HG03097 (cell line): ENCODE measurements at regions not wholly inside any gene's neighbourhood (a gene's known extent, or its start where the extent isn't known, plus 50 kb on each side); places are given as distances from the start of the nearest gene placed in this dataset.
"Not testable (repeated sequence)": the region's sequence is repeated elsewhere in the genome, so short reads cannot be mapped to it uniquely, and the experiment has no call there.

ENCODE experiments used
- ATAC-seq: cut with Tn5 transposase; IDR thresholded peaks from one replicate; pipeline ENCODE4 v1.9.1; 2021; ENCODE audit not compliant: unreplicated experiment, low FRiP score

DNA sequence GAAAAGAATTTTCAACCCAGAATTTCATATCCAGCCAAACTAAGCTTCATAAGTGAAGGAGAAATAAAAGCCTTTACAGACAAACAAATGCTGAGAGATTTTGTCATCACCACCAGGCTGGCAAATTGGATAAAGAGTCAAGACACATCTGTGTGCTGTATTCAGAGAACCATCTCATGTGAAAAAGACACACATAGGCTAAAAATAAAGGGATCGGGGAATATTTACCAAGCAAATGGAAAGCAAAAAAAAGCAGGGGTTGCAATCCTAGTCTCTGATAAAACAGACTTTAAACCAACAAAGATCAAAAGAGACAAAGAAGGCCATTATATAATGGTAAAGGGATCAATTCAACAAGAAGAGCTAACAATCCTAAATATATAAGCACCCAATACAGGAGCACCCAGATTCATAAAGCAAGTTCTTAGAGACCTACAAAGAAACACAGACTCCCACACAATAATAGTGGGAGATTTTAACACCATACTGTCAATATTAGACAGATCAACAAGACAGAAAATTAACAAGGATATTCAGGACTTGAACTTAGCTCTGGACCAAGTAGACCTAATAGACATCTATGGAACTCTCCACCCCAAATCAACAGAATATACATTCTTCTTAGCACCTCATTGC lies 55.9 kb upstream of the ACSM6 start:
- ATAC-seq: not testable (repeated sequence)

- ATAC-seq: no peak
Measured at GRCh38 chr10:95134490-95134889, 59.5 kb upstream of the ACSM6 start.

GRCh38 chr10:95133997-95134396 lies 60.0 kb upstream of the ACSM6 start:
- ATAC-seq: no peak

GRCh38 chr10:95133016-95133752 lies 60.9 kb upstream of the ACSM6 start:
- ATAC-seq: peak; percentile 87

- not testable (repeated sequence) for ATAC-seq
Measured at GRCh38 chr10:95130429-95130828, 61.1 kb upstream of the CYP2C8 start.

DNA sequence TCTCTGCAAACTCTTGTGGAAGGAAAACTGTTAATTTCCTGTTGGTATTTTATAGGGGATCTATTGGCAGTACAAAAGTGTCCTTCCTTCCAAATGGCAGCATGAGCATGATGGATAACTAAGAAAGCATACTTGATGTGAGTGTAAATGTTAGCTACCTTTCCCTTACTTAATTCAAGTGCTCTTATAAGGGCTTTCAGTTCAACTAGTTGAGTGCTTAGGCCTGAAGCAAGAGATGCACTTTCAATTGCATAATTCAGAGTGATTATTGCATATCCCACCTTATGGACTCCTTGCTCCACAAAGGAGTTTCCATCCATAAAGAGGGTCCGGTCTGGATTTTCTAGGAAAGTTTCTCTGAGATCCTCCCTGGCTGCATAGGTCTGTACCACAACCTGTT lies 56.3 kb upstream of the CYP2C8 start:
- ATAC-seq: no peak

- ATAC-seq: no peak
Measured at GRCh38 chr10:95122736-95123135, 53.4 kb upstream of the CYP2C8 start.

DNA sequence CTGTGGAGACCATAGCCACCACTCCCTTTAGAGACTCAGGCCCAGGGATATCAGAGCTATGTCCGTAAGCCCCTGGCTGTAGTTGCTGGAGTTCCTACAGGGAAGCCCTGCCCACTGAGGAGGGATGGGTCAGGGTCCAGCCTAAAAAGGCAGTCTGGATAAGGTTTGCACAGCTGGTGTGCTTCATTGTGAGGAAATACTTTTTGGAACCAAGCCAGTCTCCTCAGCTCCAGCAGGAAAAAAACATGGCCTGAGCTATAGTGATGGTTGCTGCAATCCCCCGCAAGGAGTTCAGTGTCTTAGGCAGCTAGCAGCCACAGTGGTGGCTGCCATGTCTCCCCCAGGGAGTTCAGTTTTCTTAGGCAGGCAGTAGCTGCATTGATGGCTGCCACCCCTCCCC lies 52.6 kb upstream of the CYP2C8 start:
- no peak for ATAC-seq
